GM20000 (cell line): ENCODE measurements at regions not wholly inside any gene's neighbourhood (a gene's known extent, or its start where the extent isn't known, plus 50 kb on each side); places are given as distances from the start of the nearest gene placed in this dataset.

Experiments
- DNase-seq: peaks from one replicate; pipeline ENCODE4 v3.0.0; 2012; ENCODE audit warnings: low spot score
- TF ChIP-seq, protein P1 (sequence below): IDR thresholded peaks from 2 replicates; pipeline ENCODE4 v1.5.1; 2012; ENCODE audit warnings: mild to moderate bottlenecking, control low read depth; ENCODE audit errors: extremely low read depth, missing control alignments

DNA sequence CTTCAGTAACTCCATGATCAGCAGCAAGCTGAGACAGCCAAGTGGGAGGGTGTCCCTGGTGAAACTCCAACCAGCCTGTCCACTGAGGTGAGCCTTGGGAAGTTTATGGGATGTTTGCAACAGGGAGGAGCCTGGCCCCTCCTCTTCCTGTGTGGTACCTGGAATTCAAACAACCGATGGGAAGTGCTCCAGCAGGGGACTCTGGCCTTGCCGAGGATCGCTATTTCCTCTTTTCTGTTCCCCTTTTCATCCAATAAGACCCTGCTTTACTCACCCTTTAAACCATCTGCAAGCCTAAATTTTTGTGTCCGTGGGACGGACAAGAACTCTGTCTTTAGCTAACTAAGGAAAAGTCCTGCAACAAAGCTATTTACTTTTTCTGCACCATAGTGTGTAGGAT is 491.1 kb upstream of the ZMIZ1 start:
- TF ChIP-seq, protein P1, sequence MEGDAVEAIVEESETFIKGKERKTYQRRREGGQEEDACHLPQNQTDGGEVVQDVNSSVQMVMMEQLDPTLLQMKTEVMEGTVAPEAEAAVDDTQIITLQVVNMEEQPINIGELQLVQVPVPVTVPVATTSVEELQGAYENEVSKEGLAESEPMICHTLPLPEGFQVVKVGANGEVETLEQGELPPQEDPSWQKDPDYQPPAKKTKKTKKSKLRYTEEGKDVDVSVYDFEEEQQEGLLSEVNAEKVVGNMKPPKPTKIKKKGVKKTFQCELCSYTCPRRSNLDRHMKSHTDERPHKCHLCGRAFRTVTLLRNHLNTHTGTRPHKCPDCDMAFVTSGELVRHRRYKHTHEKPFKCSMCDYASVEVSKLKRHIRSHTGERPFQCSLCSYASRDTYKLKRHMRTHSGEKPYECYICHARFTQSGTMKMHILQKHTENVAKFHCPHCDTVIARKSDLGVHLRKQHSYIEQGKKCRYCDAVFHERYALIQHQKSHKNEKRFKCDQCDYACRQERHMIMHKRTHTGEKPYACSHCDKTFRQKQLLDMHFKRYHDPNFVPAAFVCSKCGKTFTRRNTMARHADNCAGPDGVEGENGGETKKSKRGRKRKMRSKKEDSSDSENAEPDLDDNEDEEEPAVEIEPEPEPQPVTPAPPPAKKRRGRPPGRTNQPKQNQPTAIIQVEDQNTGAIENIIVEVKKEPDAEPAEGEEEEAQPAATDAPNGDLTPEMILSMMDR: no peak
- no peak for DNase-seq

DNA sequence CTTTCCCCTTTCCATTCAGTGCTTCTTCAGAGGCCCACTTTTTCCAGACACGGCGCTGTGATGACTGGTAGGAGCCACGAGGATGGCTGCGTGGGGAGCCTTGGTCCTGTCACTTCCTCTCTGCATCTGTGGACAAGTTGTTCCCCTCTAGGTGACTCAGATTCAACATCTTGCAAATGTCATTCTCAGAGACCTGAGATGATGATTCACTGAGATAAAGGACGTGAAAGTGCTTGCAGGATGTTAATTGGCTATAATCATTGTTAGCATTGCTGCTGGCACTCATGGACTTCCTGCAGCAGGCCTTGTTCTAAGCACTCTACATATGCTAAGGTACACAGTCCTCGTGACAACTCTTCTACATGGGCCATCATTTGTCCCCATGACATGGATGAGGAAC is 489.8 kb upstream of the ZMIZ1 start:
- TF ChIP-seq, protein P1: no peak

DNA sequence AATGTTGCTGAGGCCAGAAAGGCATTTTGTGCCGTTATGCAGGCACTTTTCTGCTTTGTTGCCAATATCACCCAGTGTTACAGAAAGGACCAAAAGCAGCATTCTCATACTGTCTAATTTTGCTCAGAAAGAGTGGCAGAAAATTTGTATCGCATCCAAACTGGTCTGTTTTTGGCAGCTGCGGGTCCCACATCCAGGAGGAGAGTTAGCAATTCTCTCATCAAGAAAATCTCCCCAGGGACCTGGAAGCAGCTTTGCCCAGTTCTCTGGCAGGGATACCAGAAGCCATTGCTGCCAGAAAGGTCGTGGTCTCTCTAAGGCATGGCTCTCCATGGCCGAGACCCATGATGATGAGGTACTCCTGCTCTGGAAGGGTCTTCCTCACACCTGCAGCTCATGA is 489.2 kb upstream of the ZMIZ1 start:
- TF ChIP-seq, protein P1: no peak
- no peak for DNase-seq

More for the DNA sequence above, 489.8 kb upstream of the ZMIZ1 start:
- no peak for DNase-seq

DNA sequence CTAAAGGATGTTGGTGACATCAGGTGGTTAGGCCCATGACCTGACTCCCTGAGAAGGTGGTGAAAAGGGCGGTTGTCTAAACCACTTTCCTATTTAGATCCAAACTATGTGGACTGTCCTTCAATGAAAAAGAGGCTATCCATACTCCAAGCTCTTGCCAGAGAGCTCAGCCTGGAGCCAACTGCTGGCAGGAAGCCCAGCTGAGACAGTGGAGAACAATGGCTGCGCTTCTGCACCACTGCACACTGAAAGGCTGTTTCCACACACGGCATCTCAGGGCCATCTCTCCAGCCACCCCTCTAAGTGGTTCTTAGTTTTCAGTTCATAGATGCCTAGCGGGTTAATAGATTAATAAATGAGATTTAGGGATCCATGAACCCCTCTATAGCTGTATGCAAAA is 488.8 kb upstream of the ZMIZ1 start:
- TF ChIP-seq, protein P1: no peak
- DNase-seq: no peak

DNA sequence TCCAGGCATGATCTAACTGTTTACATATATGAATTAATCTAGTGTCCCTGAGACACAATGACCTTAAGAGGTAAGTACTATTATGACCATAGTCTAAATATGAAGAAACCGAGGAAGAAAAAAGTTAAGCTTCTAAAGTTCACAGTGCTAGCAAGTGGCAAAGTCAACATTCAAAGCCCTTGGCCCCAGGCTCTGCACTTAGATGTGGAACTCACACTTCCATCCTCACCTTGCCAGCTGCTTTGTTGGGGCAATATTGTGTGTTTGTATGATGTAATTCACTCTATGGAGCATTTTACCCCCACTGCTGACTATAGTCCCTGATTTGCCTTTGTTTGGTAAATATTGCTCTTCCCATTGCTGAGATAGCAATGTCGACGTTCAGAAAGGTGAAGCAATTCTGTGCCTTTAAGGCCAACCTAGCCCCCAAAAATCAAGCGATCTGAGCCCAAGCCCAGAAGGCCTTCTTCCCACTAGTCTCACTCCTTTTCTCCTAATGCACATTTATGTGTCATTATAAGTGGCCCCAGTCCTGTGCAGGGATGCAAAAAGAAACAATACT is 487.6 kb upstream of the ZMIZ1 start:
- DNase-seq: no peak
- TF ChIP-seq, protein P1: no peak

DNA sequence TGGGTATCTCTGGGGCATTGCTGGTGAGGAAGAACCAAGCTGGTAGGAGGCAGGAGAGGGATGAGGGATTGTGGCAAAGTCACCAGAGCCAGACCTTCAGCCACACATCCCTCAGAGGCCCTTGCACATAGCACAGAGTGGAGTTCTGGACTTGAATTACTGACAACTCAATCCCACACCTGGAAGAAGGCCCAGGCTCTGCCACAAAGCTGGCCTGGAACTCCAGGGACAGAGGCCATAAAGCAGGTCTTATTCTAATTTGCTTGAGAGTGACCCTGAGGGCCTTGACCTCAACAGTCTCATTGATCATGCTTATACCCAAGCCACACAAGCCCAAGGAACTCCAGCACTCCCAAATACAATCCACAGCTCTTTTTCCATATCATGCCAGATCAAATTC is 486.2 kb upstream of the ZMIZ1 start:
- TF ChIP-seq, protein P1: no peak

DNA sequence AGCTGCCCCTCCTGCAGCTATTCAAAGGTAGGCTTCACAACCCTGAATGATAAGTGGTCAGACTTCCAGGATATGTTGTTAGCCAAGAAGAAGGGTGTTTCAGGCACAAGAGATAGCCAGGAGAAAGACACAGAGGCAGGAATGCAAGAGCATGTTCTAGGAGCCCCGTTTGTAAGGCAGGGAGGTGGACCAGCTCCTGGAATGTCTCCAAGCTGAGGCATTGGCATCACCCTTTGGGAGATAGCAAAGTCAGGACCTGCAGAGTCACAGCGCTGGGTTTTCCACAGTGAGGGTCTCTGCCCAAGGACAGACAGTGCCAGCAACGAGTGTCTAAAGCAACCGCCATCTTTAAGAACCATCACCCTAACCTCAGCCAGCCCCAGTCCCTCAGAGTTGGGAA is 484.5 kb upstream of the ZMIZ1 start:
- TF ChIP-seq, protein P1: no peak
- DNase-seq: no peak

More for the DNA sequence above, 486.2 kb upstream of the ZMIZ1 start:
- no peak for DNase-seq
